GM18907 (cell line): ENCODE measurements at regions not wholly inside any gene's neighbourhood (a gene's known extent, or its start where the extent isn't known, plus 50 kb on each side); places are given as distances from the start of the nearest gene placed in this dataset.
"Not testable (repeated sequence)": the region's sequence is repeated elsewhere in the genome, so short reads cannot be mapped to it uniquely, and the experiment has no call there.

Experiments
- ATAC-seq: cut with Tn5 transposase; IDR thresholded peaks from one replicate; pipeline ENCODE4 v1.9.1; 2021; ENCODE audit warnings: mild to moderate bottlenecking, moderate library complexity; ENCODE audit not compliant: unreplicated experiment

GRCh38 chr6:85866758-85867401, 224.2 kb upstream of the SYNCRIP start:
- no peak for ATAC-seq

DNA sequence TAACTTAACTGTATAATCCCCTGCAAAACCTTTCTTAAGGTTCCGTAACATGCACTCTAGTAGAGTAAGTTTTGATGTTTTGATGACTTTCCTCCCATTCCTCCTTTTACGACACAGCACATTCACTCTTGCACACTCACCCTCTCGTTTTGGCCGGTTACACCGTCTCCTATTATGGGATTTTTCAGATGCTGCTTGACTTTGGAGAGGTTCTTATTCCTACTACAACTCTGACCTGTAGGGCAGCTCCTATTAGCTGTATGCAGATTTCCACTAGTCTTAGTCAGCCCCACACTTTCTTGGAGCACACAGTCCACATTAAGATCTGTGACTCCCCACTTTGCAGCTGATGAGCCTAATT, 223.7 kb upstream of the SYNCRIP start:
- no peak for ATAC-seq

GRCh38 chr6:85865420-85866369, 223.0 kb upstream of the SYNCRIP start:
- ATAC-seq, result peak; percentile 79

GRCh38 chr6:85864453-85865401, 222.0 kb upstream of the SYNCRIP start:
- peak; percentile 17 for ATAC-seq

- no peak for ATAC-seq
Measured at GRCh38 chr6:85856235-85856634, 213.5 kb upstream of the SYNCRIP start.

DNA sequence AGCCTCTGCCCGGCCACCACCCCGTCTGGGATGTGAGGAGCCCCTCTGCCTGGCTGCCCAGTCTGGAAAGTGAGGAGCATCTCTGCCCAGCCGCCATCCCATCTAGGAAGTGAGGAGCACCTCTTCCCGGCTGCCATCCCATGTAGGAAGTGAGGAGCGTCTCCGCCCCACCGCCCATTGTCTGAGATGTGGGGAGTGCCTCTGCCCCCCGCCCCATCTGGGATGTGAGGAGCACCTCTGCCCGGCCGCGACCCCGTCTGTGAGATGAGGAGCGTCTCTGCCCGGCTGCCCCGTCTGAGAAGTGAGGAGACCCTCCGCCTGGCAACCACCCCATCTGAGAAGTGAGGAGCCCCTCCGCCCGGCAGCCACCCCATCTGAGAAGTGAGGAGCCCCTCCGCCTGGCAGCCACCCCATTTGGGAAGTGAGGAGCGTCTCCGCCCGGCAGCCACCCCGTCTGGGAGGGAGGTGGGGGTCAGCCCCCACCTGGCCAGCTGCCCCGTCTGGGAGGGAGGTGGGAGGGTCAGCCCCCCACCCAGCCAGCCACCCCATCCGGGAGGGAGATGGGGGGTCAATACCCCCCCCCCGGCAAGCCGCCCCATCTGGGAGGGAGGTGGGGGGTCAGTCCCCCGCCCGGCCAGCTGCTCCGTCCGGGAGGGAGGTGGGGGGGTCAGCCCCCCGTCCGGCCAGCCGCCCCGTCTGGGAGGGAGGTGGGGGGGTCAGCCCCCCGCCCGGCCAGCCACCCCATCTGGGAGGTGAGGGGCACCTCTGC, 195.8 kb upstream of the SYNCRIP start:
- ATAC-seq, result not testable (repeated sequence)

- ATAC-seq, result no peak
Measured at GRCh38 chr6:85828973-85829372, 186.3 kb upstream of the SYNCRIP start.

DNA sequence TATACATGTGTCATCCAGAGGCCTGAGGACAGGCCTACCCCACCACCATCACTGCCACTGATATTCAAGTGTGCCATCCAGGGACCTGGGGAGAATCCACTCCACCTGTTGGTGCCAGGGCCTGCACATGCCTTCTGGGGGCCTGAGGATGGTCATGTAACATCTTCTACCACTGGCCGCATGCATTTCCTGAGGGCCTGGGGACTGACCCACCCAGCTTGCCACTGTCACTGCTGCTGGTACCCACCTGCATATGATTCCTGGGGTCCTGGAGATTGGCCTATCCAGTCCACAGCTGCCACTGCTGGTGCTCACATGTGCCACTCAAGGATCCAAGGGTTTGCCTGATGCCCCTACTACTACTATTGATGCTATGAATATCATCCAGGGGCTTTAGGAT, 184.3 kb upstream of the SYNCRIP start:
- no peak for ATAC-seq

GRCh38 chr6:85824329-85824728, 181.6 kb upstream of the SYNCRIP start:
- no peak for ATAC-seq

DNA sequence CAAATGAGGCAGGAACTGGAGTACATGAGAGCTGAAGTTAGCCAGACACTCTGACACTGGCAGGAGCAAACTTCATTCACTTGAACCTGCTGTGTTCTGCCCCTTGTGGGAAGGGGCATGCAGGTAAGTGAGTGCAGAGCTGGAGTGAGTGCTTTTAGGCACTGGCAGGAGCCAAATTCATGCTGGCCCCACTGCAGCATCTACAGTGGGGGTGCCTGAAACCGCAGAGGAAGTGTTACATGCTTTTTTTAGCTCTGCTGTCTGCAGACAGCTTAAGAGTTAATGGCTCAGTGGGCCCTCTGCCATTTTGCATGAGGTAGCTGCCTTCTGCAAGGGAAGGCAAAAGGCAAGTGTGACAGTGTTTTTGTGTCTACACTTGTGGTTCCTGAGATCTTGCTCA, 167.9 kb upstream of the SYNCRIP start:
- ATAC-seq, result no peak

- no peak for ATAC-seq
Measured at GRCh38 chr6:85803721-85804120, 161.0 kb upstream of the SYNCRIP start.

DNA sequence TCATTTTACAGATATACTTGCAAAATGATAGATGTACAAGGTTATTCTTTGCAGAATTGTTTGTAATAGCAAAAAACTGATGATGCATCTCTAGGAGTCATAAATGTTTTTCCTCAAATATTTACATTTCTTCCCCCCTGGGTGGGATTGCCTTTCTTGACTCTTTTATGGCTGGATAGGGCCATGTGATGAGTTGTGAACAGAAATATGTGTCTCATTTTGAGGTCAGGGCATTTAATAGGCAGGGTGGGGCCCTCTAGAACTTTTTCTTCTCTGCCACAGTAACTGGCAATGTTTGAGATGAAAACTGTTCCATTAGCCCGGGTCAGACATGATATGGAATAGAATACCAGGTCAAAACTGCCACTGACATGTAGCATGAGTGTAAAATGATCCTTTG, 159.5 kb upstream of the SYNCRIP start:
- no peak for ATAC-seq

- no peak for ATAC-seq
Measured at GRCh38 chr6:85798931-85799652, 156.4 kb upstream of the SYNCRIP start.

DNA sequence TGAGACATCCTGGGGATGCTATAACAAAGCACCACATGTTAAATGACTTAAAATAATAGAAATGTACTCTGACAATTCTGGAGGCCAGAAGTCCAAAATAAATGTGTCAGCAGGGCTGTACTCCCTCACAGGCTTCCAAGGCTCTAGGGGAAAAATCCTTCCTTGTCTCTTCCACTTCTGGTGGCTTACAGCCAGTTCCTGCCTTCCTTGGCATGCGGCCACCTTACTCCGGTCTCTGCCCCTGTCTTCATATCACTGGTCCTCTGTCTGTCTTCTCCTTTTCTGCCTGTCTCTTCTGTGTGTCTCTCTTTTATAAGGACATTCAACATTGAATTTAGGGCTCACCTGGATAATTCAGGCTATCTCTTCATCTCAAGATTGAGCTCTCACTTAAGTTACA, 155.3 kb upstream of the SYNCRIP start:
- no peak for ATAC-seq

DNA sequence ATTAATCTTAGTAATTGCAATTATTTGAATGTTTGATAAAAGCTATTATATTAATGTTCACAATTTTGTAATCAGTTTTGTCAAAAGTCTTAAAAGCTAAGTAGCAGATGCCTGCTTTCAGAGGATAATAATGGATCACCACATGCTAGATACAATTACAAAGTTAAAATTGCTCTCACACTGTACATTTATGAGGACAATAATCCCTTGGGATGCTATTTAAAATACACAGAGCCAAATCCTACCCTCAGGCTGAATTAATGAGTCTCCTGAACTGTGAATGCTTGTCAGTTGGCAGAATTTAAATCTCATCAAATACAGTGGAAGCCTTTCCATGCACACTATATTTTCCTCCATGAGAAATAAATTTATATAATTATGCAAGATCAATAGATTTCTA, 153.3 kb upstream of the SYNCRIP start:
- ATAC-seq, result no peak

- no peak for ATAC-seq
Measured at GRCh38 chr6:85792254-85792653, 149.6 kb upstream of the SYNCRIP start.

DNA sequence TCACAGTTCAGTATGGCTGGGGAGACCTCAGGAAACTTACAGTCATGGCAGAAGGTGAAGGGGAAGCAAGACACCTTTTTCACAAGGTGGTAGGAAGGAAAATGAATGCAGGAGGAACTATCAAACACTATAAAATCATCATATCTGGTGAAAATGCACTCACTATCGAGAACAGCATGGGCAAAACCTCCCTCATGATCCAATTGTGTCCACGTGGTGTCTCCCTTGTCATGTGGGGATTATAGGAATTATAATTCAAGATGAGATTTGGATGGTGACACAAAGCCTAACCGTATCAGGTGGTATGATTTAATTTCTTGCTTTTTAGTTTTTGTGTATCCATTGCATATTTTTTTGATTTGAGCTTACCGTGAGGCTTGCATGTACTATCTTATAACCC, 133.2 kb upstream of the SYNCRIP start:
- no peak for ATAC-seq

DNA sequence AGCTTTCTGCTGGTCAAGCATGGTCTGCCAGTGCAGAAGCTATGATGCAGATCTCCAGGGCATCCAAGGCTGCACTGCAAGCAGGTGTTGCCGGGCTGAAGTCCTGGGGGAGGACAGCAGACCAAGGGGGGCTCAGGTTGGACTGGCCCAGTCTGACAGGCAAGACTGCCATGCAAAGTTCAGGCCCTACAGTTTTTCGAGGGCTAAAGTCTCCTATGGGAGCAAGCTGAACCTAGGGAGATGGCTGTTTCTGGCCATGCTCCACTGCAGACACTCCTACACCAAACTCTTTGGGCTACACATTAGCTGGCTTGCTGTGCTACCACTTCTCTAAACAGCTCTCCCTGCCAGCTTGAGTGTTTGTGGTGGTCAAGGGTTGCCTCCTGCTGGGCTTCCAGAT, 130.0 kb upstream of the SYNCRIP start:
- no peak for ATAC-seq

DNA sequence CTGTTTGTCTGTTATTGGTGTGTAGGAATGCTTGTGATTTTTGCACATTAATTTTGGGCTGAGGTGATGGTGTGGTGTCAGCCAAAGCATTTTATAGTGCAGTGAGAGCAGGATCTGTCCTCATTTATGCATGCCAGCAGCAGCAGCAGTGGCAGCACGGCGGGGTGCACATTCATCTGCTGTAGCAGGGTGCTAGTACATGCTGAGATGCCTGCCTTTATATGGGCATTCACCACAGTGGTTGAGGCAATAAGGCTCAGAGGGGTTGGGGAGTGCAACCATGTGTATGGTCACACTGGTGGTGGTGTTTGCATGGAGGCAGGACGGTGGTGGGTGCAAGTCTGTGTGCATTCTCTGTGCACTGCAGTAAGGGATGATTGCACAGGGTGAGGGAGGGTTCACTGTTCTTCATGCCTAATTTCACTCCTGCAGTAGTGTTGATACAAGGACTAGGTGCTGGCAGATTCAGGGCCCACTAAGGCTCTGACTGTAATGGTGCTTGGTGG, 129.3 kb upstream of the SYNCRIP start:
- no peak for ATAC-seq

DNA sequence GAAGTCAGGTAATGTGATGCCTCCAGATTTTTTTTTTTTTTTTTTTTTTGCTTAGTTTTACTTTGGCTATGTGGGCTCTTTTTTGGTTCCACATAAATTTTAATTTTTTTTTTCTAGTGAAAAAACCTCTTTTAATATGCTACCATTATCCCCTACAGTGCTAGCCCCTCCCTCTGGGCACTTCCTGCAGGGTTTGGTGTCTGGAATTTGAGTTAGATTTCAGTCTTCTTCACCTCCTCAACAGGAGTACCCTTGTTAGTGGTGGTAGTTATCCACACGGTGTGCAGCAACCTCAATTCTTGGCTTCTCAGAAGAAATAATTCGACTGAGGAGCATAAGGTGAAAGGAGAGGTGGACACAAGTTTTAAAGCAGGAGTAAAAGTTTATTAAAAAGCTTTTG, 128.8 kb upstream of the SYNCRIP start:
- ATAC-seq, result no peak
